Prostate gland (tissue), 2 donors: ENCODE measurements at regions not wholly inside any gene's neighbourhood (a gene's known extent, or its start where the extent isn't known, plus 50 kb on each side); places are given as distances from the start of the nearest gene placed in this dataset.

ENCODE experiments used
- DNase-seq: peaks from one replicate; pipeline ENCODE4 v3.0.0-alpha.2; 2019; ENCODE audit warnings: low spot score
- H3K27ac ChIP-seq, 2 donors: fragments of 200-600 bp; sonication (generic); 2 replicates each; pipeline ENCODE4 v1.5.1; 2017 to 2019
- H3K27me3 ChIP-seq: fragments of 200-600 bp; sonication (generic); replicated peaks from 2 replicates; pipeline ENCODE4 v1.5.1; 2019; ENCODE audit not compliant: insufficient read depth
- H3K36me3 ChIP-seq, 2 donors: fragments of 200-600 bp; sonication (generic); 1 replicate in 1 of 2; 2 replicates in 1 of 2; pipeline versions ENCODE4 v1.5.1 to v1.8.1; 2017 to 2019
- H3K4me1 ChIP-seq: fragments of 200-600 bp; sonication (generic); replicated peaks from 2 replicates; pipeline ENCODE4 v1.5.1; 2019
- H3K4me3 ChIP-seq, 2 donors: fragments of 200-600 bp; sonication (generic); 2 replicates each; pipeline ENCODE4 v1.5.1; 2017 to 2019
- H3K9me3 ChIP-seq: fragments of 200-600 bp; sonication (generic); 2 replicates; pipeline ENCODE4 v1.5.1; 2017
- CTCF ChIP-seq, 4 experiments: fragments of 200-600 bp in 2 of 4; fragments of 450-650 bp in 2 of 4; sonication (generic) in 2 of 4; IDR thresholded peaks; 1 replicate in 3 of 4; 2 replicates in 1 of 4; pipeline ENCODE4 v1.5.1; 2016 to 2019; ENCODE audit warnings: antibody characterized with exemption in 4 of 4, mild to moderate bottlenecking in 2 of 4, moderate library complexity in 2 of 4
- POLR2A ChIP-seq: fragments of 450-650 bp; IDR thresholded peaks from one replicate; pipeline ENCODE4 v1.6.1; 2016; ENCODE audit warnings: antibody characterized with exemption, mild to moderate bottlenecking
- POLR2AphosphoS5 ChIP-seq: sonication (generic); formaldehyde crosslinking; IDR thresholded peaks from one replicate; pipeline ENCODE4 v1.6.1; 2017; ENCODE audit warnings: antibody characterized with exemption
- WGBS: methylation state at CpG from one replicate; pipeline ENCODE4 v1.1.5; 2018; 5-methylcytosine and 5-hydroxymethylcytosine counted together
- intact Hi-C: fragments of 100-400 bp; cut with DNase I; formaldehyde crosslinking; loops from one replicate; pipeline ENCODE4 v1.14.2; 2022

- no peak overlapping the region for H3K27ac ChIP-seq
- H3K4me1 ChIP-seq, result no peaks in the 10 kb centered on the region
- H3K9me3 ChIP-seq, result no peaks in the 10 kb centered on the region
- WGBS, result 82% methylated on average over 4 of the region's 4 CpGs
- H3K36me3 ChIP-seq, result no peaks in the 10 kb centered on the region
- no peak for TF ChIP-seq POLR2A
- no peak for TF ChIP-seq CTCF (IDR thresholded peaks at IDR 0.05)
- TF ChIP-seq POLR2AphosphoS5, result no peak
- no peak for DNase-seq
- no peak overlapping the region for H3K4me3 ChIP-seq
- H3K27me3 ChIP-seq, result no peaks in the 10 kb centered on the region
- intact Hi-C loops, result no loop called here
Observed at GRCh38 chr2:147110962-147111361, 733.9 kb upstream of the ACVR2A start.

GRCh38 chr2:147110317-147110716 lies 734.5 kb upstream of the ACVR2A start:
- Histone ChIP-seq H3K27me3 (no peaks in the 10 kb centered on the region), H3K4me3 (no peak overlapping the region), H3K9me3 (no peaks in the 10 kb centered on the region), H3K4me1 (no peaks in the 10 kb centered on the region), H3K36me3 (no peaks in the 10 kb centered on the region), H3K27ac (no peak overlapping the region)
- intact Hi-C loops, result no loop called here
- DNase-seq, result no peak
- 64% methylated on average over 4 of the region's 4 CpGs for WGBS
- TF ChIP-seq POLR2A (no peak), CTCF (IDR thresholded peaks at IDR 0.05) (no peak), POLR2AphosphoS5 (no peak)

- TF ChIP-seq CTCF (IDR thresholded peaks at IDR 0.05) (no peak), POLR2A (no peak), POLR2AphosphoS5 (no peak)
- 89% methylated on average over 2 of the region's 2 CpGs for WGBS
Observed at GRCh38 chr2:147109291-147109690, 735.5 kb upstream of the ACVR2A start.

GRCh38 chr2:147108548-147108947 lies 736.3 kb upstream of the ACVR2A start:
- no peak for DNase-seq
- 92% methylated on average over 2 of the region's 2 CpGs for WGBS
- intact Hi-C loops, result no loop called here
- Histone ChIP-seq H3K9me3 (no peaks in the 10 kb centered on the region), H3K4me3 (no peak overlapping the region), H3K27ac (no peak overlapping the region), H3K36me3 (no peaks in the 10 kb centered on the region), H3K27me3 (no peaks in the 10 kb centered on the region), H3K4me1 (no peaks in the 10 kb centered on the region)
- TF ChIP-seq POLR2A (no peak), CTCF (IDR thresholded peaks at IDR 0.05) (no peak), POLR2AphosphoS5 (no peak)

More at GRCh38 chr2:147109291-147109690, 735.5 kb upstream of the ACVR2A start:
- DNase-seq, result no peak
- H3K27me3 ChIP-seq, result no peaks in the 10 kb centered on the region
- intact Hi-C loops, result no loop called here
- no peak overlapping the region for H3K27ac ChIP-seq
- H3K4me1 ChIP-seq, result no peaks in the 10 kb centered on the region
- H3K9me3 ChIP-seq, result no peaks in the 10 kb centered on the region
- no peak overlapping the region for H3K4me3 ChIP-seq
- no peaks in the 10 kb centered on the region for H3K36me3 ChIP-seq

GRCh38 chr2:147101941-147102790 lies 742.7 kb upstream of the ACVR2A start:
- H3K27me3 ChIP-seq, result no peaks in the 10 kb centered on the region
- intact Hi-C loops, result no loop called here
- H3K4me1 ChIP-seq, result no peaks in the 10 kb centered on the region
- H3K36me3 ChIP-seq, result no peaks in the 10 kb centered on the region
- no peak for TF ChIP-seq POLR2AphosphoS5
- no peak for TF ChIP-seq CTCF (IDR thresholded peaks at IDR 0.05)
- TF ChIP-seq POLR2A, result no peak
- H3K4me3 ChIP-seq, result no peak overlapping the region
- WGBS, result 80% methylated on average over 5 of the region's 5 CpGs
- DNase-seq, result no peak
- H3K27ac ChIP-seq, result no peak overlapping the region
- H3K9me3 ChIP-seq, result no peaks in the 10 kb centered on the region
